ENCODE measurements at regions not wholly inside any gene's neighbourhood (a gene's known extent, or its start where the extent isn't known, plus 50 kb on each side); places are given as distances from the start of the nearest gene placed in this dataset.

DNA sequence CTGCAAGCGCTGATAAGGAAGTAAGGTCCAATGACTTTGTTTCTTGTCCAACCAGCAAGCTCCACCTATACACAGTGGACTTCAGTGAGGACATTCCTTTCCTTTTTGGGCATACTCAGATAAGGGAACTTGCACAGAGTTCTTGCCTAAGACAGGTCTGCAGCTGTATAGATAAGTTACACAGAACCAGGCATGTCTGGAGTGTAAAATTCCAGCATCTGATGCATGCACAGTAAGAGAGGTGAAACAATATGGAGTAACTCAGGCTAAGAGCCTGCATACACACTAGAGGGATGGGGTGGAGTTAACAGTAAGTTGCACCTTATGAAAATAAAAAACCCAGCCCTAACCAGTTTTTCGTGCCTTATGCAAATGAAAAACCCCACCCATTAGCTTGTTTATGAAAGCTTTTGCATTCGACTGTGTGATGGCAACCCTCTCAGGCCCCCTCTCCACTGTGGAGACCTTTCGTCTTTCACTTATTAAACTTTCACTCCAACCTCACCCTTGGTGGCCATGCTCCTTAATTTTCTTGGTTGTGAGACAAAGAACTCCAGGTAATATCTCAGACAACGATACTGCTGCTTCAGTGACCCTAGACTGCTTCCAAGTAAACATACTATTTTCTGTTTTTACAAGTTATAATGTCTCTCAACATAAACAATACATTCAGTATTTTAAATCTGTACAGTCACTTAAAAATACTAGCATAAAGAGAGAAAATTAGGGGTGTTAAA lies 2859.0 kb upstream of the PCDH20 start:
- no peak for TF ChIP-seq FOXA1 (IDR thresholded peaks at IDR 0.05)
- TF ChIP-seq, protein P1, sequence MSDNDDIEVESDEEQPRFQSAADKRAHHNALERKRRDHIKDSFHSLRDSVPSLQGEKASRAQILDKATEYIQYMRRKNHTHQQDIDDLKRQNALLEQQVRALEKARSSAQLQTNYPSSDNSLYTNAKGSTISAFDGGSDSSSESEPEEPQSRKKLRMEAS (IDR thresholded peaks at IDR 0.05), result no peak
- no peak for TF ChIP-seq NR2F2 (IDR thresholded peaks at IDR 0.05)
- TF ChIP-seq YY1 (IDR thresholded peaks at IDR 0.05), result no peak
- no peak for DNase-seq (ENCODE audit: low spot score)
- 73% methylated on average over 5 of the region's 5 CpGs for WGBS
- H3K4me3 ChIP-seq (ENCODE audit: low read depth in 1 of 3, low read length in 3 of 3), result no peak overlapping the region
- peaks cover 0 to 6% (median 2%) of the 10 kb centered on the region in 4 donors for H3K9me3 ChIP-seq (ENCODE audit: control insufficient read depth in 4 of 4, low read length in 3 of 4)
- no peaks in the 10 kb centered on the region for H3K36me3 ChIP-seq (ENCODE audit: control insufficient read depth in 4 of 4, insufficient read depth in 3 of 4, low read depth in 1 of 4, low read length in 3 of 4)
- no peaks in the 10 kb centered on the region for H3K27me3 ChIP-seq (ENCODE audit: control insufficient read depth in 4 of 4, insufficient read depth in 4 of 4, low read length in 3 of 4)
- H3K9ac ChIP-seq (ENCODE audit: low read depth in 1 of 2, low read length in 2 of 2), result no peak overlapping the region
- no peak overlapping the region for H3K27ac ChIP-seq (ENCODE audit: low read depth in 1 of 2, low read length in 2 of 2)
- H3K4me1 ChIP-seq (ENCODE audit: control insufficient read depth in 4 of 4, insufficient read depth in 4 of 4, low read length in 3 of 4), result no peaks in the 10 kb centered on the region

DNA sequence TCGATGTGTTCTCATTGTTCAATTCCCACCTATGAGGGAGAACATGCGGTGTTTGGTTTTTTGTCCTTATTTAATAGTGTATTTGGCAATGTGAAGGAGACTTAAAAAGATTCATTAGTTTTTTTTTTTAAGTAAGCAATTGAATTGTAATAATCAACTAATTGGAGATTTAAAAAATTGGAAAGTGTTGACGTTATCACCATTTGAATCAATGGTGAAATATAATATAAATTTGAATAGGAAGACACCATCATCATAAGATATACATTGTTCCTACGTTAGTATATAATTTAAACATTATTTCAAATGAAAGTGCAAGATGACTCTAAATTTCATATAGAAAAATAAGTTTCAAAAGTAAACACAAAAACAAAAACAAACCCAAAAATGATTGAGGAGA lies 2858.1 kb upstream of the PCDH20 start:
- H3K4me3 ChIP-seq (ENCODE audit: low read depth in 1 of 3, low read length in 3 of 3), result no peak overlapping the region
- no peak overlapping the region for H3K27ac ChIP-seq (ENCODE audit: low read depth in 1 of 2, low read length in 2 of 2)
- H3K36me3 ChIP-seq (ENCODE audit: control insufficient read depth in 4 of 4, insufficient read depth in 3 of 4, low read depth in 1 of 4, low read length in 3 of 4), result no peaks in the 10 kb centered on the region
- H3K9ac ChIP-seq (ENCODE audit: low read depth in 1 of 2, low read length in 2 of 2), result no peak overlapping the region
- TF ChIP-seq, protein P1 (IDR thresholded peaks at IDR 0.05), result no peak
- peaks cover 0 to 6% (median 2%) of the 10 kb centered on the region in 4 donors for H3K9me3 ChIP-seq (ENCODE audit: control insufficient read depth in 4 of 4, low read length in 3 of 4)
- no peaks in the 10 kb centered on the region for H3K27me3 ChIP-seq (ENCODE audit: control insufficient read depth in 4 of 4, insufficient read depth in 4 of 4, low read length in 3 of 4)
- DNase-seq (ENCODE audit: low spot score), result no peak
- H3K4me1 ChIP-seq (ENCODE audit: control insufficient read depth in 4 of 4, insufficient read depth in 4 of 4, low read length in 3 of 4), result no peaks in the 10 kb centered on the region
- WGBS, result 59% methylated on average over 4 of the region's 4 CpGs

DNA sequence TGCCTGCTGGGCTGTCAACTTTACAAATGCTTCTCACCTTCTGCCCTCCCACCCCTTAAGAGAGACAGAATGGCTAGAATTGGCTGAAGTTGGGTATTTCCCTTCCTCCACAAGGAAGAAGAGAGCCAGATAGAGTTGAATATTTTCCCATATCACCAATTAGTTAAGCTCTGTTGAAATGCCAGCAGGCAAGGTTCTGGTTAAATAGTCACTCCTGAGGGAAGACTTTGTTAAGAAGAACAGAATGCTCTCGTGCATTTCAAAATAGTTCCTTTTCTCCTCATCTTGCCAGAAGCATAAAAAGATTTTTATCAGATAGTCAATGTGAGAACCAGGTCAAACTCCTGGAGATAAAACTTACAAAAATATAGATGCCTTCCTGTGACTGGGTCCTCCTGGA lies 2857.0 kb upstream of the PCDH20 start:
- no peak for DNase-seq (ENCODE audit: low spot score)
- TF ChIP-seq FOXA1 (IDR thresholded peaks at IDR 0.05) (no peak), GABPA (IDR thresholded peaks at IDR 0.05 in 1 of 2, conservative IDR thresholded peaks at IDR 0.05 in 1 of 2) (no peak), HNF4A (conservative IDR thresholded peaks at IDR 0.05) (no peak), JUND (IDR thresholded peaks at IDR 0.05) (no peak), EGR1 (IDR thresholded peaks at IDR 0.05; ENCODE audit: low read depth in 2 of 2) (no peak), TAF1 (conservative IDR thresholded peaks at IDR 0.05) (no peak), SP1 (IDR thresholded peaks at IDR 0.05) (no peak), NR2F2 (IDR thresholded peaks at IDR 0.05) (no peak)
- TF ChIP-seq, protein P2, sequence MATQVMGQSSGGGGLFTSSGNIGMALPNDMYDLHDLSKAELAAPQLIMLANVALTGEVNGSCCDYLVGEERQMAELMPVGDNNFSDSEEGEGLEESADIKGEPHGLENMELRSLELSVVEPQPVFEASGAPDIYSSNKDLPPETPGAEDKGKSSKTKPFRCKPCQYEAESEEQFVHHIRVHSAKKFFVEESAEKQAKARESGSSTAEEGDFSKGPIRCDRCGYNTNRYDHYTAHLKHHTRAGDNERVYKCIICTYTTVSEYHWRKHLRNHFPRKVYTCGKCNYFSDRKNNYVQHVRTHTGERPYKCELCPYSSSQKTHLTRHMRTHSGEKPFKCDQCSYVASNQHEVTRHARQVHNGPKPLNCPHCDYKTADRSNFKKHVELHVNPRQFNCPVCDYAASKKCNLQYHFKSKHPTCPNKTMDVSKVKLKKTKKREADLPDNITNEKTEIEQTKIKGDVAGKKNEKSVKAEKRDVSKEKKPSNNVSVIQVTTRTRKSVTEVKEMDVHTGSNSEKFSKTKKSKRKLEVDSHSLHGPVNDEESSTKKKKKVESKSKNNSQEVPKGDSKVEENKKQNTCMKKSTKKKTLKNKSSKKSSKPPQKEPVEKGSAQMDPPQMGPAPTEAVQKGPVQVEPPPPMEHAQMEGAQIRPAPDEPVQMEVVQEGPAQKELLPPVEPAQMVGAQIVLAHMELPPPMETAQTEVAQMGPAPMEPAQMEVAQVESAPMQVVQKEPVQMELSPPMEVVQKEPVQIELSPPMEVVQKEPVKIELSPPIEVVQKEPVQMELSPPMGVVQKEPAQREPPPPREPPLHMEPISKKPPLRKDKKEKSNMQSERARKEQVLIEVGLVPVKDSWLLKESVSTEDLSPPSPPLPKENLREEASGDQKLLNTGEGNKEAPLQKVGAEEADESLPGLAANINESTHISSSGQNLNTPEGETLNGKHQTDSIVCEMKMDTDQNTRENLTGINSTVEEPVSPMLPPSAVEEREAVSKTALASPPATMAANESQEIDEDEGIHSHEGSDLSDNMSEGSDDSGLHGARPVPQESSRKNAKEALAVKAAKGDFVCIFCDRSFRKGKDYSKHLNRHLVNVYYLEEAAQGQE (IDR thresholded peaks at IDR 0.05), result no peak
- TF ChIP-seq, protein P3, sequence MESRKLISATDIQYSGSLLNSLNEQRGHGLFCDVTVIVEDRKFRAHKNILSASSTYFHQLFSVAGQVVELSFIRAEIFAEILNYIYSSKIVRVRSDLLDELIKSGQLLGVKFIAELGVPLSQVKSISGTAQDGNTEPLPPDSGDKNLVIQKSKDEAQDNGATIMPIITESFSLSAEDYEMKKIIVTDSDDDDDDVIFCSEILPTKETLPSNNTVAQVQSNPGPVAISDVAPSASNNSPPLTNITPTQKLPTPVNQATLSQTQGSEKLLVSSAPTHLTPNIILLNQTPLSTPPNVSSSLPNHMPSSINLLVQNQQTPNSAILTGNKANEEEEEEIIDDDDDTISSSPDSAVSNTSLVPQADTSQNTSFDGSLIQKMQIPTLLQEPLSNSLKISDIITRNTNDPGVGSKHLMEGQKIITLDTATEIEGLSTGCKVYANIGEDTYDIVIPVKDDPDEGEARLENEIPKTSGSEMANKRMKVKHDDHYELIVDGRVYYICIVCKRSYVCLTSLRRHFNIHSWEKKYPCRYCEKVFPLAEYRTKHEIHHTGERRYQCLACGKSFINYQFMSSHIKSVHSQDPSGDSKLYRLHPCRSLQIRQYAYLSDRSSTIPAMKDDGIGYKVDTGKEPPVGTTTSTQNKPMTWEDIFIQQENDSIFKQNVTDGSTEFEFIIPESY (IDR thresholded peaks at IDR 0.05), result no peak
- peaks cover 0 to 6% (median 2%) of the 10 kb centered on the region in 4 donors for H3K9me3 ChIP-seq (ENCODE audit: control insufficient read depth in 4 of 4, low read length in 3 of 4)
- no peaks in the 10 kb centered on the region for H3K36me3 ChIP-seq (ENCODE audit: control insufficient read depth in 4 of 4, insufficient read depth in 3 of 4, low read depth in 1 of 4, low read length in 3 of 4)
- no peak overlapping the region for H3K4me3 ChIP-seq (ENCODE audit: low read depth in 1 of 3, low read length in 3 of 3)
- H3K27me3 ChIP-seq (ENCODE audit: control insufficient read depth in 4 of 4, insufficient read depth in 4 of 4, low read length in 3 of 4), result no peaks in the 10 kb centered on the region
- no peak overlapping the region for H3K27ac ChIP-seq (ENCODE audit: low read depth in 1 of 2, low read length in 2 of 2)
- no peaks in the 10 kb centered on the region for H3K4me1 ChIP-seq (ENCODE audit: control insufficient read depth in 4 of 4, insufficient read depth in 4 of 4, low read length in 3 of 4)
- no peak overlapping the region for H3K9ac ChIP-seq (ENCODE audit: low read depth in 1 of 2, low read length in 2 of 2)
- 66% methylated on average over 1 of the region's 1 CpG for WGBS

All from liver (tissue), 7 donors.